ENCODE measurements at regions not wholly inside any gene's neighbourhood (a gene's known extent, or its start where the extent isn't known, plus 50 kb on each side); places are given as distances from the start of the nearest gene placed in this dataset.

- Histone ChIP-seq H3K9me3 (peaks cover 14 to 28% of the 10 kb centered on the region in 2 donors), H3K4me1 (no peaks in the 10 kb centered on the region), H3K27ac (no peak overlapping the region), H3K36me3 (no peaks in the 10 kb centered on the region), H3K27me3 (no peaks in the 10 kb centered on the region), H3K4me3 (no peak overlapping the region)
- no peak for TF ChIP-seq EP300 (IDR thresholded peaks at IDR 0.05; ENCODE audit: low read depth)
- no peak for TF ChIP-seq CTCF (IDR thresholded peaks at IDR 0.05)
- TF ChIP-seq POLR2A (IDR thresholded peaks at IDR 0.05) = no peak
- no peak for TF ChIP-seq POLR2AphosphoS5 (IDR thresholded peaks at IDR 0.05)
- in situ Hi-C loops (cut with MboI; ENCODE audit: low pct_ligation_motif_present in 1 of 4, low pct_unique_long_range_greater_than_20kb in 1 of 4, low sequenced_read_pairs in 3 of 4) = no loop called here
- intact Hi-C loops (cut with DNase I; ENCODE audit: low total_unique reads) = no loop called here
- 60 to 64% methylated on average over 3 of the region's 3 CpGs for WGBS, 2 donors (ENCODE audit: low coverage in 1 of 2)
- no peak for DNase-seq
These were observed 403.7 kb downstream of the LRRC70 start for GRCh38 chr5:62982348-62982747.

DNA sequence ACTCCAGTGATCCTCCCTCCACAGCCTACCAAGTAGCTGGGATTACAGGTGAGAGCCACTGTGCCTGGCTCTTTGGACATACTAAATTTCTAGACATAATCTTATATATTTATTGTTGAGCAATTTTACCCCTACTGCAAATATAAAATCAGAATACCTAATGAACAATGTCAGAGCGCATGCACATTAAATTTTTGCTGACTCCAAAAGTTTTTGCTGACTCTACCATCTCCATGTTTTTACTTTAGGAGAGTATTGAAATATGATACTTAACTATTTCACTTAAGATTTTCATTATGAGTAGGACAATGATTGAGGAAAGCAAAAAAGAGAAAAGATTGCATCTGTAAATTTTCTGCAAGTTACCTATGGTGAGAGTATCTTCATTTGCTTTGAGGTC is 402.3 kb downstream of the LRRC70 start:
- Histone ChIP-seq H3K9me3 (peaks cover 10 to 14% of the 10 kb centered on the region in 2 donors), H3K4me3 (no peak overlapping the region), H3K4me1 (no peaks in the 10 kb centered on the region), H3K27me3 (no peaks in the 10 kb centered on the region), H3K27ac (no peak overlapping the region), H3K36me3 (no peaks in the 10 kb centered on the region)
- WGBS, 2 donors (ENCODE audit: low coverage in 1 of 2) = 89 to 94% methylated on average over 1 of the region's 1 CpG
- no peak for DNase-seq
- intact Hi-C loops (cut with DNase I; ENCODE audit: low total_unique reads) = no loop called here
- in situ Hi-C loops (cut with MboI; ENCODE audit: low pct_ligation_motif_present in 1 of 4, low pct_unique_long_range_greater_than_20kb in 1 of 4, low sequenced_read_pairs in 3 of 4) = no loop called here
- no peak for TF ChIP-seq CTCF (IDR thresholded peaks at IDR 0.05)

DNA sequence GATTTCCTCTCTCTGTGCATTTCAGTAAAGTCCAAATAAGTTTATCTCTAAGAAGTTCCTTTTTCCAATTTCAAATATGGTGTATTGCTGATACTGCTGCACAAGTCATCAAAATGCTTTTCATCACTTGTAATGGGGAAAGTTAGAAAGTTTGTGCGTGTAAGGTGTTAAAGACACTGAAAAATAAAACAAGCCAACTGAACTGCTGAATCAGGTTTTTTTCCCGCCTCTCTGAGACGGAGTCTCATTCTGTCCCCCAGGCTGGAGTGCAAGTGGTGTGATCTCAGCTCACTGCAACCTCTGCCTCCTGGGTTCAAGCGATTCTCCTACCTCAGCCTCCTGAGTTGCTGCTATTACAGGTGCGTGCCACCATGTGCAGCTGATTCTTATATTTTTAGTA is 400.9 kb downstream of the LRRC70 start:
- no peak overlapping the region for H3K4me3 ChIP-seq
- H3K9me3 ChIP-seq = no peaks in the 10 kb centered on the region
- no peak for DNase-seq
- H3K4me1 ChIP-seq = no peaks in the 10 kb centered on the region
- in situ Hi-C loops (cut with MboI; ENCODE audit: low pct_ligation_motif_present in 1 of 4, low pct_unique_long_range_greater_than_20kb in 1 of 4, low sequenced_read_pairs in 3 of 4) = no loop called here
- intact Hi-C loops (cut with DNase I; ENCODE audit: low total_unique reads) = no loop called here
- H3K27ac ChIP-seq = no peak overlapping the region
- no peak for TF ChIP-seq EP300 (IDR thresholded peaks at IDR 0.05; ENCODE audit: low read depth)
- WGBS, 2 donors (ENCODE audit: low coverage in 1 of 2) = 84 to 92% methylated on average over 3 to 5 of the region's 5 CpGs
- H3K36me3 ChIP-seq = no peaks in the 10 kb centered on the region
- H3K27me3 ChIP-seq = no peaks in the 10 kb centered on the region

GRCh38 chr5:62977661-62978060 is 399.0 kb downstream of the LRRC70 start:
- H3K4me1 ChIP-seq = no peaks in the 10 kb centered on the region
- WGBS, 2 donors (ENCODE audit: low coverage in 1 of 2) = 52 to 63% methylated on average over 4 of the region's 4 CpGs
- intact Hi-C loops (cut with DNase I; ENCODE audit: low total_unique reads) (no loop called here), in situ Hi-C loops (cut with MboI; ENCODE audit: low pct_ligation_motif_present in 1 of 4, low pct_unique_long_range_greater_than_20kb in 1 of 4, low sequenced_read_pairs in 3 of 4) (no loop called here)
- TF ChIP-seq POLR2AphosphoS5 (IDR thresholded peaks at IDR 0.05) = no peak
- TF ChIP-seq CTCF (IDR thresholded peaks at IDR 0.05) = no peak
- no peak for TF ChIP-seq EP300 (IDR thresholded peaks at IDR 0.05; ENCODE audit: low read depth)
- no peak for TF ChIP-seq POLR2A (IDR thresholded peaks at IDR 0.05)
- H3K36me3 ChIP-seq = no peaks in the 10 kb centered on the region
- H3K9me3 ChIP-seq = no peaks in the 10 kb centered on the region
- no peak for DNase-seq
- H3K27me3 ChIP-seq = no peaks in the 10 kb centered on the region
- no peak overlapping the region for H3K27ac ChIP-seq
- H3K4me3 ChIP-seq = no peak overlapping the region

DNA sequence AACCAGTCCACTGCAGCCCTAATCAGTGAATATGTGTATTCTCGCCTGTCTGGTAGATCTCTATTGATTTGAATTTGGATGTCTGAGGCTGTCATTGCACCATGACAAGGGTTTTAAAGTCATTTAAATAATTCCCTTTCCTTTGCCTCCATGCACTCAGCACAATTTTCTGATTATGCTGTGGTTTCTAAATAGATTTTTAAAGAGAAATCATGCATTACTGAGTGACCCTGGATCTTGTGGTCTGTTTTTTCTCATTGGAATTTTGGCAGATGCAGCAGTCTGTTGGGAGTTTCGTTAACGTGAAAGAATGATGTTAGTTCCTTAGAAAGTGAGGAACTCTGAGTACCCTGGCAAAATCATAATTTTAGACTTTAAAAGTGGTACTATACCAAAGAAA is 396.0 kb downstream of the LRRC70 start:
- 43 to 49% methylated on average over 3 of the region's 3 CpGs for WGBS, 2 donors (ENCODE audit: low coverage in 1 of 2)
- DNase-seq = no peak
- TF ChIP-seq POLR2AphosphoS5 (IDR thresholded peaks at IDR 0.05) (no peak), CTCF (IDR thresholded peaks at IDR 0.05) (no peak), POLR2A (IDR thresholded peaks at IDR 0.05) (no peak), EP300 (IDR thresholded peaks at IDR 0.05; ENCODE audit: low read depth) (no peak)
- in situ Hi-C loops (cut with MboI; ENCODE audit: low pct_ligation_motif_present in 1 of 4, low pct_unique_long_range_greater_than_20kb in 1 of 4, low sequenced_read_pairs in 3 of 4) = no loop called here
- intact Hi-C loops (cut with DNase I; ENCODE audit: low total_unique reads) = no loop called here
- no peaks in the 10 kb centered on the region for H3K4me1 ChIP-seq
- H3K4me3 ChIP-seq = no peak overlapping the region
- H3K27ac ChIP-seq = no peak overlapping the region
- H3K9me3 ChIP-seq = no peaks in the 10 kb centered on the region
- no peaks in the 10 kb centered on the region for H3K36me3 ChIP-seq
- no peaks in the 10 kb centered on the region for H3K27me3 ChIP-seq

Data from transverse colon (tissue), 4 donors.